Mesendoderm (in vitro differentiated cells): ENCODE measurements at regions not wholly inside any gene's neighbourhood (a gene's known extent, or its start where the extent isn't known, plus 50 kb on each side); places are given as distances from the start of the nearest gene placed in this dataset.

Source experiments
- DNase-seq: peaks from one replicate; pipeline ENCODE4 v3.0.0; 2013
- H2AK5ac ChIP-seq: 2 replicates; pipeline ENCODE4 v1.6.1; 2013; ENCODE audit warnings: low read length, inconsistent platforms
- H2BK120ac ChIP-seq: 2 replicates; pipeline ENCODE4 v1.6.1; 2013; ENCODE audit warnings: low read depth, mild to moderate bottlenecking, low read length, moderate library complexity, mixed read lengths
- H2BK15ac ChIP-seq: replicated peaks from 2 replicates; pipeline ENCODE4 v1.6.1; 2013; ENCODE audit warnings: low read depth, mild to moderate bottlenecking, moderate library complexity
- H2BK5ac ChIP-seq: 2 replicates; pipeline ENCODE4 v1.6.1; 2013; ENCODE audit warnings: low read length, inconsistent platforms
- H3K18ac ChIP-seq: 2 replicates; pipeline ENCODE4 v1.6.1; 2013; ENCODE audit warnings: mild to moderate bottlenecking, low read length, mixed read lengths
- H3K23ac ChIP-seq: one replicate; pipeline ENCODE4 v1.6.1; 2013; ENCODE audit warnings: low read length
- H3K27ac ChIP-seq: 2 replicates; pipeline ENCODE4 v1.5.1; 2013; ENCODE audit warnings: low read depth, mild to moderate bottlenecking, inconsistent platforms, low read length, moderate library complexity
- H3K27me3 ChIP-seq: 2 replicates; pipeline ENCODE4 v1.6.1; 2013; ENCODE audit warnings: low read length, control low read depth, mild to moderate bottlenecking, inconsistent platforms; ENCODE audit not compliant: insufficient read depth, poor library complexity
- H3K36me3 ChIP-seq: 2 replicates; pipeline ENCODE4 v1.6.1; 2013; ENCODE audit warnings: low read length, inconsistent platforms; ENCODE audit not compliant: control insufficient read depth, insufficient read depth
- H3K4ac ChIP-seq: one replicate; pipeline ENCODE4 v1.6.1; 2013; ENCODE audit warnings: low read depth, mild to moderate bottlenecking, low read length, moderate library complexity
- H3K4me1 ChIP-seq: 2 replicates; pipeline ENCODE4 v1.6.1; 2013; ENCODE audit warnings: low read depth, low read length, inconsistent platforms; ENCODE audit not compliant: control insufficient read depth
- H3K4me2 ChIP-seq: 2 replicates; pipeline ENCODE4 v1.6.1; 2013; ENCODE audit warnings: low read length
- H3K4me3 ChIP-seq: 2 replicates; pipeline ENCODE4 v1.5.1; 2013; ENCODE audit warnings: mild to moderate bottlenecking, low read length
- H3K56ac ChIP-seq: one replicate; pipeline ENCODE4 v1.6.1; 2013; ENCODE audit warnings: low read length
- H3K79me1 ChIP-seq: 2 replicates; pipeline ENCODE4 v1.6.1; 2013; ENCODE audit warnings: low read length, inconsistent platforms
- H3K79me2 ChIP-seq: 2 replicates; pipeline ENCODE4 v1.6.1; 2013; ENCODE audit warnings: mild to moderate bottlenecking, low read length; ENCODE audit not compliant: control insufficient read depth, insufficient read depth
- H3K9ac ChIP-seq: 2 replicates; pipeline ENCODE4 v1.6.1; 2013; ENCODE audit warnings: low read length, inconsistent platforms
- H4K5ac ChIP-seq: one replicate; pipeline ENCODE4 v1.6.1; 2013; ENCODE audit warnings: low read length
- H4K8ac ChIP-seq: one replicate; pipeline ENCODE4 v1.6.1; 2013; ENCODE audit warnings: low read depth, mild to moderate bottlenecking, control low read depth, low read length, moderate library complexity
- WGBS: extraction: QIAGEN DNeasy Blood & Tissue Kit; methylation state at CpG from one replicate; pipeline ENCODE4 v1.1.7; 2013; ENCODE audit warnings: low lambda C conversion rate, missing lambda C conversion rate; ENCODE audit not compliant: insufficient coverage; ENCODE audit errors: extremely low coverage; 5-methylcytosine and 5-hydroxymethylcytosine counted together

DNA sequence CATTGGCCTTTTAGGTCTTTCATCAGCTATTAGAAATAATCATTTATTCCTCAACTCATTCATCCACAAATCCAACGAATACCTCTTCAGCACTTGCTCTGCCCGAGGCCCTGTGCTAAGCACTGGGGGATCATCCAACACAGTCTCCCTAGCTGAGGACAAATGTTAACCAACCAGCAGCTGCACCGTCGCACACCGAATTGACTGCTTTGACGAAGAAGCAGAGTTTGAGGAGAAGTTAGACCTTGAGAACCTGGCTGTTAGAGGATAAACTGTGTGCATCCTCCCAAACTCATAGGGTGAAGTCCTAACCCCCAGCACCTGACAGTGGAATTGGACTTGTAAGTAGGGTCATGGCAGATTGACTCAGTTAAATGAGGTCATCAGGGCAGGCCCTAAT is 170.9 kb downstream of the USP12 start:
- Histone ChIP-seq H2AK5ac (no peak overlapping the region), H3K56ac (no peak overlapping the region), H2BK5ac (no peak overlapping the region), H3K23ac (no peak overlapping the region), H3K4me3 (no peak overlapping the region), H3K27ac (no peak overlapping the region), H2BK120ac (no peak overlapping the region), H2BK15ac (no peak overlapping the region), H3K4me2 (no peak overlapping the region), H4K5ac (no peak overlapping the region), H3K18ac (no peak overlapping the region), H3K27me3 (no peaks in the 10 kb centered on the region), H4K8ac (no peak overlapping the region), H3K4ac (no peak overlapping the region), H3K4me1 (no peaks in the 10 kb centered on the region), H3K36me3 (no peaks in the 10 kb centered on the region), H3K79me2 (no peaks in the 10 kb centered on the region), H3K9ac (no peak overlapping the region), H3K79me1 (no peaks in the 10 kb centered on the region)
- DNase-seq, result no peak
- no CpG with 5 or more reads among the region's 6 CpGs for WGBS

DNA sequence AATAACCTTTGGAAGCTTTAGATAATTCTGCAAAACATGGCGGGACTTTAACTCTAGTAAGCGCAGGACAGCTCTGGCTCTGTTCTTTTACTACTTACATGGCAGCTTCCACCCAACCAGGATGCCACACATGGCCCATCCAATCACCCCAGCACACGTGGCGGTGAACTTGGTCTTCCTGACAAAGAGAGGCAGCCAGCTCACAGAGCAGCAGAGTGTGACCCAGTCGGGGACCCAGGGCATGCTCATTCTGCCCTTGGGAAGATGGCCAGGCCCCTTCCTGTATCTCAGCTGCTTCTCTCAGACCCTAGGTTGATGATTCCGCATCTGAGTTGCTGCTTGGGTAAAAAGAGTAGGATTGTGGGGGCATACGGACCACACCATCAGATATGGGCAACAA is 172.1 kb downstream of the USP12 start:
- H3K4ac ChIP-seq, result no peak overlapping the region

GRCh38 chr13:26998292-26998691 is 173.3 kb downstream of the USP12 start:
- no peak overlapping the region for H2BK5ac ChIP-seq
- no peaks in the 10 kb centered on the region for H3K79me2 ChIP-seq
- no peak overlapping the region for H3K56ac ChIP-seq
- H3K4me2 ChIP-seq, result no peak overlapping the region
- no peak overlapping the region for H3K27ac ChIP-seq
- no CpG with 5 or more reads among the region's 8 CpGs for WGBS
- no peaks in the 10 kb centered on the region for H3K36me3 ChIP-seq
- H2AK5ac ChIP-seq, result no peak overlapping the region
- no peaks in the 10 kb centered on the region for H3K27me3 ChIP-seq
- no peak overlapping the region for H2BK15ac ChIP-seq
- no peak for DNase-seq
- H3K9ac ChIP-seq, result no peak overlapping the region
- H3K23ac ChIP-seq, result no peak overlapping the region
- H3K4ac ChIP-seq, result no peak overlapping the region
- H4K5ac ChIP-seq, result no peak overlapping the region
- no peak overlapping the region for H3K18ac ChIP-seq
- H4K8ac ChIP-seq, result no peak overlapping the region
- no peaks in the 10 kb centered on the region for H3K79me1 ChIP-seq
- no peak overlapping the region for H3K4me3 ChIP-seq
- H3K4me1 ChIP-seq, result no peaks in the 10 kb centered on the region
- no peak overlapping the region for H2BK120ac ChIP-seq

More for the DNA sequence above, 172.1 kb downstream of the USP12 start:
- no peak overlapping the region for H3K4me3 ChIP-seq
- H2BK15ac ChIP-seq, result no peak overlapping the region
- H3K27ac ChIP-seq, result no peak overlapping the region
- H3K4me1 ChIP-seq, result no peaks in the 10 kb centered on the region
- no peak overlapping the region for H3K18ac ChIP-seq
- H3K36me3 ChIP-seq, result no peaks in the 10 kb centered on the region
- no peak overlapping the region for H2AK5ac ChIP-seq
- H3K79me2 ChIP-seq, result no peaks in the 10 kb centered on the region
- H3K79me1 ChIP-seq, result no peaks in the 10 kb centered on the region
- no peak overlapping the region for H4K5ac ChIP-seq
- H3K56ac ChIP-seq, result no peak overlapping the region
- WGBS, result no CpG with 5 or more reads among the region's 7 CpGs
- no peak overlapping the region for H2BK120ac ChIP-seq
- no peaks in the 10 kb centered on the region for H3K27me3 ChIP-seq
- no peak overlapping the region for H4K8ac ChIP-seq
- DNase-seq, result no peak
- H3K4me2 ChIP-seq, result no peak overlapping the region
- no peak overlapping the region for H3K23ac ChIP-seq
- no peak overlapping the region for H2BK5ac ChIP-seq
- no peak overlapping the region for H3K9ac ChIP-seq

- H2AK5ac ChIP-seq, result no peak overlapping the region
- H3K36me3 ChIP-seq, result no peaks in the 10 kb centered on the region
- H2BK5ac ChIP-seq, result no peak overlapping the region
- no peaks in the 10 kb centered on the region for H3K79me1 ChIP-seq
- WGBS, result no CpG with 5 or more reads among the region's 6 CpGs
- H3K4ac ChIP-seq, result no peak overlapping the region
- H3K4me2 ChIP-seq, result no peak overlapping the region
- H4K5ac ChIP-seq, result no peak overlapping the region
- DNase-seq, result no peak
- H3K4me3 ChIP-seq, result no peak overlapping the region
- no peak overlapping the region for H4K8ac ChIP-seq
- no peaks in the 10 kb centered on the region for H3K27me3 ChIP-seq
- no peaks in the 10 kb centered on the region for H3K4me1 ChIP-seq
- no peak overlapping the region for H3K27ac ChIP-seq
- H3K23ac ChIP-seq, result no peak overlapping the region
- no peak overlapping the region for H2BK15ac ChIP-seq
- no peak overlapping the region for H3K9ac ChIP-seq
- H2BK120ac ChIP-seq, result no peak overlapping the region
- H3K56ac ChIP-seq, result no peak overlapping the region
- no peaks in the 10 kb centered on the region for H3K79me2 ChIP-seq
- no peak overlapping the region for H3K18ac ChIP-seq
Observed at GRCh38 chr13:26996965-26997752, 174.5 kb downstream of the USP12 start.

DNA sequence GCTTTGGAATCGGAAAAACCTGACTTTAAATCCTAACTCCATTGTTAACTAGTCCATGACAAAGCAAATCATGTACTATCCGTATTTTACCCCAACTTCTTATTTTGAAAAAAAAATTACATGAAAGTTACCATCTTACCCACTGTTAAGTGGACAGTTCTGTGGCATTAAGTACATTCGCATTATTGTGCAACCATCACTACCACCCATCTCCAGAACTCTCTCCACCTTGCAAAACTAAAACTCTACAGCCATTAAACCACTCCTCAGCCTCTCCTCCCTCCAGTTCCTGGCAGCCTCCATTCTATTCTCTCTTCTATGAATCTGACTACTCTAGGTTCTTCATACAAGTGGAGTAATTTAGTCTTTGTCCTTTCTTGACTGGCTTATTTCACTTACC is 176.5 kb downstream of the USP12 start:
- DNase-seq, result no peak
- no peak overlapping the region for H2AK5ac ChIP-seq
- no peaks in the 10 kb centered on the region for H3K4me1 ChIP-seq
- no CpG with 5 or more reads among the region's 3 CpGs for WGBS
- H4K8ac ChIP-seq, result no peak overlapping the region
- H2BK15ac ChIP-seq, result no peak overlapping the region
- H3K4ac ChIP-seq, result no peak overlapping the region
- no peak overlapping the region for H3K18ac ChIP-seq
- H3K27me3 ChIP-seq, result no peaks in the 10 kb centered on the region
- H3K27ac ChIP-seq, result no peak overlapping the region
- no peak overlapping the region for H3K4me3 ChIP-seq
- H3K79me2 ChIP-seq, result no peaks in the 10 kb centered on the region
- H2BK5ac ChIP-seq, result no peak overlapping the region
- no peak overlapping the region for H4K5ac ChIP-seq
- H3K4me2 ChIP-seq, result no peak overlapping the region
- no peak overlapping the region for H3K9ac ChIP-seq
- H2BK120ac ChIP-seq, result no peak overlapping the region
- no peak overlapping the region for H3K23ac ChIP-seq
- no peaks in the 10 kb centered on the region for H3K79me1 ChIP-seq
- H3K56ac ChIP-seq, result no peak overlapping the region
- no peaks in the 10 kb centered on the region for H3K36me3 ChIP-seq

GRCh38 chr13:26993780-26994179 is 177.8 kb downstream of the USP12 start:
- Histone ChIP-seq H4K8ac (no peak overlapping the region), H2AK5ac (no peak overlapping the region), H3K79me1 (no peaks in the 10 kb centered on the region), H4K5ac (no peak overlapping the region), H3K56ac (no peak overlapping the region), H2BK120ac (no peak overlapping the region), H2BK15ac (no peak overlapping the region), H3K4me3 (no peak overlapping the region), H3K27me3 (no peaks in the 10 kb centered on the region), H3K9ac (no peak overlapping the region), H2BK5ac (no peak overlapping the region), H3K4me2 (no peak overlapping the region), H3K4ac (no peak overlapping the region), H3K18ac (no peak overlapping the region), H3K36me3 (no peaks in the 10 kb centered on the region), H3K79me2 (no peaks in the 10 kb centered on the region), H3K23ac (no peak overlapping the region), H3K27ac (no peak overlapping the region), H3K4me1 (no peaks in the 10 kb centered on the region)
- no peak for DNase-seq
- WGBS, result no CpG with 5 or more reads among the region's 3 CpGs
